CD14-positive monocyte (primary cell): ENCODE measurements at regions not wholly inside any gene's neighbourhood (a gene's known extent, or its start where the extent isn't known, plus 50 kb on each side); places are given as distances from the start of the nearest gene placed in this dataset.

ENCODE experiments used
- DNase-seq, 3 donors: peaks; one replicate each; pipeline ENCODE4 v3.0.0-alpha.2; 2011 to 2022
- H2AFZ ChIP-seq: 2 replicates; pipeline ENCODE4 v1.6.0; 2012; ENCODE audit warnings: mild to moderate bottlenecking, low read depth, low read length, inconsistent platforms; ENCODE audit not compliant: insufficient read depth, poor library complexity, severe bottlenecking
- H3K27ac ChIP-seq, 2 donors: 1 replicate in 1 of 2; 2 replicates in 1 of 2; pipeline ENCODE4 v1.5.1; 2012 to 2013; ENCODE audit warnings: low read length in 2 of 2, control low read depth in 1 of 2, inconsistent platforms in 1 of 2, low read depth in 1 of 2, mild to moderate bottlenecking in 1 of 2
- H3K27me3 ChIP-seq, 2 donors: one replicate each; pipeline versions ENCODE4 v1.6.0 to v1.6.1; 2011 to 2013; ENCODE audit warnings: low read length in 2 of 2; ENCODE audit not compliant: control insufficient read depth in 2 of 2, insufficient read depth in 2 of 2
- H3K36me3 ChIP-seq, 2 donors: replicated peaks in 1 of 2; 1 replicate in 1 of 2; 2 replicates in 1 of 2; pipeline versions ENCODE4 v1.5.1 to v1.6.1; 2012 to 2013; ENCODE audit warnings: low read length in 2 of 2, control low read depth in 1 of 2, inconsistent platforms in 1 of 2, mild to moderate bottlenecking in 1 of 2; ENCODE audit not compliant: insufficient read depth in 2 of 2, control insufficient read depth in 1 of 2
- H3K4me1 ChIP-seq, 2 donors: 1 replicate in 1 of 2; 2 replicates in 1 of 2; pipeline versions ENCODE4 v1.5.1 to v1.6.1; 2012 to 2013; ENCODE audit warnings: low read length in 2 of 2, control low read depth in 1 of 2, inconsistent platforms in 1 of 2, mild to moderate bottlenecking in 1 of 2, moderate library complexity in 1 of 2; ENCODE audit not compliant: insufficient read depth in 2 of 2, control insufficient read depth in 1 of 2
- H3K4me2 ChIP-seq: replicated peaks from 2 replicates; pipeline ENCODE3; 2012; ENCODE audit warnings: low read length, moderate library complexity, mild to moderate bottlenecking; ENCODE audit not compliant: poor library complexity, severe bottlenecking; ENCODE audit errors: extremely low read depth
- H3K4me3 ChIP-seq, 3 experiments: fragments of 200-600 bp in 1 of 3; sonication (generic) in 1 of 3; replicated peaks in 1 of 3; 1 replicate in 2 of 3; 2 replicates in 1 of 3; pipeline ENCODE4 v1.5.1; 2011 to 2013; ENCODE audit warnings: low read length in 3 of 3, mild to moderate bottlenecking in 3 of 3, control low read depth in 2 of 3, low read depth in 2 of 3, inconsistent platforms in 1 of 3, moderate library complexity in 1 of 3
- H3K79me2 ChIP-seq: 2 replicates; pipeline ENCODE4 v1.6.0; 2012; ENCODE audit warnings: mild to moderate bottlenecking, control low read depth, inconsistent platforms, low read length, moderate library complexity; ENCODE audit not compliant: insufficient read depth
- H3K9ac ChIP-seq: 2 replicates; pipeline ENCODE4 v1.6.0; 2017; ENCODE audit warnings: low read length, mild to moderate bottlenecking; ENCODE audit not compliant: insufficient read depth, poor library complexity, severe bottlenecking
- H3K9me3 ChIP-seq, 2 donors: replicated peaks in 1 of 2; 1 replicate in 1 of 2; 2 replicates in 1 of 2; pipeline versions ENCODE4 v1.5.1 to v1.6.1; 2012 to 2013; ENCODE audit warnings: low read length in 2 of 2, control low read depth in 1 of 2; ENCODE audit not compliant: control insufficient read depth in 1 of 2, insufficient read depth in 1 of 2
- H4K20me1 ChIP-seq: 2 replicates; pipeline ENCODE4 v1.6.0; 2012; ENCODE audit warnings: mild to moderate bottlenecking, low read length, control low read depth, moderate library complexity; ENCODE audit not compliant: insufficient read depth
- H3K27ac Mint-ChIP-seq, 7 donors: one replicate each; pipeline ENCODE4 v1.8.0; 2020; ENCODE audit warnings: mild to moderate bottlenecking in 7 of 7, mixed read lengths in 7 of 7, moderate library complexity in 6 of 7, inconsistent platforms in 2 of 7
- H3K27me3 Mint-ChIP-seq, 3 donors: one replicate each; pipeline ENCODE4 v1.8.0; 2021 to 2022; ENCODE audit warnings: low read depth in 3 of 3, mild to moderate bottlenecking in 3 of 3, mixed read lengths in 3 of 3, moderate library complexity in 3 of 3, inconsistent platforms in 1 of 3
- H3K36me3 Mint-ChIP-seq, 2 donors: one replicate each; pipeline ENCODE4 v1.8.0; 2020; ENCODE audit warnings: mixed read lengths in 2 of 2, inconsistent platforms in 1 of 2, mild to moderate bottlenecking in 1 of 2
- H3K4me1 Mint-ChIP-seq: one replicate; pipeline ENCODE4 v1.8.0; 2020; ENCODE audit warnings: mild to moderate bottlenecking, mixed read lengths
- H3K4me3 Mint-ChIP-seq, 2 donors: one replicate each; pipeline ENCODE4 v1.8.0; 2020; ENCODE audit warnings: mild to moderate bottlenecking in 2 of 2, mixed read lengths in 2 of 2, moderate library complexity in 1 of 2
- H3K9me3 Mint-ChIP-seq, 7 donors: one replicate each; pipeline ENCODE4 v1.8.0; 2020 to 2022; ENCODE audit warnings: mixed read lengths in 7 of 7, mild to moderate bottlenecking in 6 of 7, moderate library complexity in 6 of 7, inconsistent platforms in 2 of 7
- CTCF ChIP-seq: fragments of 200-600 bp; IDR thresholded peaks from one replicate; pipeline ENCODE4 v1.8.0; 2022; ENCODE audit warnings: antibody characterized with exemption, mild to moderate bottlenecking
- WGBS: methylation state at CpG from one replicate; pipeline ENCODE4 v1.1.5; 2013; ENCODE audit warnings: missing lambda C conversion rate; ENCODE audit not compliant: insufficient coverage; 5-methylcytosine and 5-hydroxymethylcytosine counted together
- intact Hi-C, 2 donors: fragments of 100-400 bp; cut with micrococcal nuclease; formaldehyde crosslinking; loops; one replicate each; pipeline versions ENCODE4 v1.15.0 to v1.15.1; 2023

DNA sequence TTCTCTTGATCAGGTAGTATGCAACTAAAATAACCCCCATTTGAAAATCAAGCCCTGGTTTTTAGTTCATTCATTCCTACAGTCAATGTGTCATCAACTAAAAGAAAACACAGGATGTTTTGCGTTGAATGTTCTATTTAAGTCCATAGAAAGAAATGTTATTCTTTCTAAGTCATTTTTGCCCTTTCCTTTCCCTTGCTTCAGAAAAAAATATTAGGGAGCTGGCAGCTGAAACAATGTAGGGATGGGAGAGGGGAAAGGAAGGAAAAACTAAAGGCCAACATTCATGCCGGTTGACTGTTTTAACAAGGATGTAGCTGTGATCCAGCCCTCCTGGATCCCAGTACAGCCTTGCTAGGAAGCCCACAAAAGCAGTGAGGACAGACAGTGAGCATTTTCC is 155.1 kb downstream of the BTG1 start:
- H3K4me1 ChIP-seq = no peaks in the 10 kb centered on the region
- H3K4me3 ChIP-seq = no peak overlapping the region
- no peaks in the 10 kb centered on the region for H3K9me3 Mint-ChIP-seq
- no peaks in the 10 kb centered on the region for H3K36me3 ChIP-seq
- DNase-seq = no peak
- H3K27ac ChIP-seq = no peak overlapping the region
- H2AFZ ChIP-seq = no peak overlapping the region
- H3K27me3 Mint-ChIP-seq = peaks cover 0 to 1% (median 0%) of the 10 kb centered on the region in 3 donors
- H3K36me3 Mint-ChIP-seq = no peaks in the 10 kb centered on the region
- H3K4me1 Mint-ChIP-seq = peaks cover 4% of the 10 kb centered on the region
- intact Hi-C loops = no loop called here
- no peaks in the 10 kb centered on the region for H4K20me1 ChIP-seq
- H3K4me3 Mint-ChIP-seq = no peak overlapping the region
- no peaks in the 10 kb centered on the region for H3K9me3 ChIP-seq
- H3K4me2 ChIP-seq = no peak overlapping the region
- H3K79me2 ChIP-seq = no peaks in the 10 kb centered on the region
- no peak overlapping the region for H3K27ac Mint-ChIP-seq
- H3K9ac ChIP-seq = no peak overlapping the region
- TF ChIP-seq CTCF = no peak
- no peaks in the 10 kb centered on the region for H3K27me3 ChIP-seq
- 100% methylated on average over 1 of the region's 2 CpGs for WGBS

DNA sequence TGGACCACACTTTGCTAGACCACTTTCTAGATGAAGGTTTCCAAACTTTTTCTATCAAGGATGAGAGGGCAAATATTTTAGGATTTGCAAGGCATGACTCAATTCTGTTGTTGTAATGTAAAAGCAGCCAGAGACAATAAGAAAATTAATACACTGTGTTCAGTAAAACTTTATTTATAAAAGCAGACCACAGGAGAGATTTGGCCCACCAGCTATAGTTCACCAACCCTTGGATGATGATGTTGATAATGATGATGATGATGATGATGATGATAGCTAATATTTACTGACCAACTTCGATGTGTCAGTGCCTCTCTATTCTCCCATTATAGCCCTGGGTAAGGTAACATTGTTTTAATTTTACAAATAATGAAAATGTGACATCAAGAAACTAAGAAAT is 156.5 kb downstream of the BTG1 start:
- no peaks in the 10 kb centered on the region for H3K36me3 ChIP-seq
- DNase-seq = no peak
- intact Hi-C loops = no loop called here
- Mint-ChIP-seq H3K36me3 (no peaks in the 10 kb centered on the region), H3K27ac (no peak overlapping the region), H3K4me1 (peaks cover 7% of the 10 kb centered on the region), H3K9me3 (no peaks in the 10 kb centered on the region), H3K27me3 (peaks cover 0 to 4% (median 3%) of the 10 kb centered on the region in 3 donors), H3K4me3 (no peak overlapping the region)
- no peak overlapping the region for H2AFZ ChIP-seq
- H3K27ac ChIP-seq = no peak overlapping the region
- no peak for TF ChIP-seq CTCF
- no CpG with 5 or more reads among the region's 1 CpG for WGBS
- H3K9me3 ChIP-seq = no peaks in the 10 kb centered on the region
- H3K27me3 ChIP-seq = no peaks in the 10 kb centered on the region
- no peak overlapping the region for H3K9ac ChIP-seq
- H3K4me2 ChIP-seq = no peak overlapping the region
- no peaks in the 10 kb centered on the region for H3K4me1 ChIP-seq
- H3K4me3 ChIP-seq = no peak overlapping the region
- no peaks in the 10 kb centered on the region for H3K79me2 ChIP-seq
- no peaks in the 10 kb centered on the region for H4K20me1 ChIP-seq
